GM10266 (cell line): ENCODE measurements at regions not wholly inside any gene's neighbourhood (a gene's known extent, or its start where the extent isn't known, plus 50 kb on each side); places are given as distances from the start of the nearest gene placed in this dataset.

Experiments
- DNase-seq: peaks from one replicate; pipeline ENCODE4 v3.0.0; 2012; ENCODE audit errors: extremely low spot score
- CTCF ChIP-seq: IDR thresholded peaks from 2 replicates; pipeline ENCODE4 v1.5.1; 2012; ENCODE audit warnings: mild to moderate bottlenecking, low read depth; ENCODE audit not compliant: control insufficient read depth, insufficient read depth; ENCODE audit errors: missing control alignments

GRCh38 chr5:3511934-3512333 is 83.7 kb upstream of the IRX1 start:
- no peak for TF ChIP-seq CTCF
- no peak for DNase-seq

- TF ChIP-seq CTCF, result no peak
- DNase-seq, result no peak
These were observed 84.1 kb upstream of the IRX1 start for GRCh38 chr5:3511519-3511918.

GRCh38 chr5:3510642-3511417 is 84.8 kb upstream of the IRX1 start:
- DNase-seq, result no peak
- no peak for TF ChIP-seq CTCF

- no peak for DNase-seq
- TF ChIP-seq CTCF, result no peak
These were observed 86.3 kb upstream of the IRX1 start for GRCh38 chr5:3509290-3509689.

- DNase-seq, result no peak
- TF ChIP-seq CTCF, result no peak
These were observed 87.2 kb upstream of the IRX1 start for GRCh38 chr5:3508395-3508794.

GRCh38 chr5:3490957-3491507 is 104.6 kb upstream of the IRX1 start:
- no peak for DNase-seq
- TF ChIP-seq CTCF, result no peak

- no peak for TF ChIP-seq CTCF
- no peak for DNase-seq
These were observed 106.3 kb upstream of the IRX1 start for GRCh38 chr5:3489239-3489843.
